H1 (cell line): ENCODE measurements at regions not wholly inside any gene's neighbourhood (a gene's known extent, or its start where the extent isn't known, plus 50 kb on each side); places are given as distances from the start of the nearest gene placed in this dataset.

Experiments
- CTCF ChIA-PET: fragments of 300-600 bp; sonication (Branson Sonifier 250); formaldehyde crosslinking; loops from one replicate; lab custom pipeline; 2021; ENCODE audit not compliant: partially characterized antibody; lab: Charles Lee
- POLR2A ChIA-PET: fragments of 300-600 bp; sonication (Branson Sonifier 250); formaldehyde crosslinking; loops from one replicate; lab custom pipeline; 2021; ENCODE audit warnings: inconsistent platforms; ENCODE audit not compliant: partially characterized antibody; lab: Charles Lee
- DNase-seq, 2 experiments: peaks; one replicate each; pipeline versions ENCODE4 v3.0.0 to v3.0.0-alpha.2; 2010 to 2022; ENCODE audit warnings: low spot score in 2 of 2, low read depth in 1 of 2, mixed read lengths in 1 of 2
- FAIRE-seq: peaks from 2 replicates; lab custom pipeline; 2011; peaks lifted over from hg19 to GRCh38; lab: Jason Lieb, UNC
- H2AFZ ChIP-seq: 2 replicates; pipeline ENCODE4 v1.8.1; 2012; ENCODE audit warnings: low read length, inconsistent platforms
- H2AK5ac ChIP-seq: 2 replicates; pipeline ENCODE4 v1.6.1; 2013; ENCODE audit warnings: low read depth, low read length
- H2BK120ac ChIP-seq: replicated peaks from 2 replicates; pipeline ENCODE3; 2013; ENCODE audit warnings: low read depth, low read length, inconsistent platforms
- H2BK12ac ChIP-seq: 2 replicates; pipeline ENCODE4 v1.6.1; 2013; ENCODE audit warnings: low read depth, low read length
- H2BK15ac ChIP-seq: 2 replicates; pipeline ENCODE4 v1.6.1; 2013; ENCODE audit warnings: low read length
- H2BK20ac ChIP-seq: 2 replicates; pipeline ENCODE4 v1.6.1; 2013; ENCODE audit warnings: low read length
- H2BK5ac ChIP-seq: 2 replicates; pipeline ENCODE4 v1.6.1; 2013; ENCODE audit warnings: low read depth, low read length
- H3K14ac ChIP-seq: 2 replicates; pipeline ENCODE4 v1.6.1; 2013; ENCODE audit warnings: inconsistent platforms; ENCODE audit not compliant: insufficient read length
- H3K18ac ChIP-seq: 2 replicates; pipeline ENCODE4 v1.6.1; 2013; ENCODE audit warnings: low read length; ENCODE audit errors: extremely low read depth
- H3K23ac ChIP-seq: 2 replicates; pipeline ENCODE4 v1.6.1; 2013; ENCODE audit warnings: inconsistent platforms; ENCODE audit not compliant: insufficient read length
- H3K23me2 ChIP-seq: 2 replicates; pipeline ENCODE4 v1.6.1; 2013; ENCODE audit warnings: low read depth, low read length
- H3K27ac ChIP-seq: 2 replicates; pipeline ENCODE4 v1.6.1; 2011; ENCODE audit warnings: low read depth, low read length, inconsistent platforms
- H3K27me3 ChIP-seq, 4 experiments: replicated peaks in 1 of 4; 1 replicate in 1 of 4; 2 replicates in 3 of 4; pipeline versions ENCODE4 v1.6.1 to v1.8.1; 2011 to 2013; ENCODE audit warnings: low read length in 3 of 4, mild to moderate bottlenecking in 3 of 4, inconsistent platforms in 2 of 4, mixed read lengths in 2 of 4, moderate library complexity in 1 of 4; ENCODE audit not compliant: control insufficient read depth in 3 of 4, insufficient read depth in 3 of 4; ENCODE audit errors: extremely low read depth in 1 of 4
- H3K36me3 ChIP-seq, 4 experiments: 2 replicates each; pipeline versions ENCODE4 v1.6.1 to v1.8.1; 2011 to 2013; ENCODE audit warnings: mild to moderate bottlenecking in 4 of 4, low read length in 3 of 4, moderate library complexity in 2 of 4, control low read depth in 1 of 4, inconsistent platforms in 1 of 4; ENCODE audit not compliant: insufficient read depth in 4 of 4, control insufficient read depth in 2 of 4
- H3K4ac ChIP-seq: replicated peaks from 2 replicates; pipeline ENCODE3; 2013; ENCODE audit warnings: low read length, low read depth, mixed read lengths, inconsistent platforms; ENCODE audit not compliant: insufficient read length
- H3K4me1 ChIP-seq, 4 experiments: replicated peaks in 1 of 4; 1 replicate in 1 of 4; 2 replicates in 3 of 4; pipeline versions ENCODE4 v1.6.1 to v1.8.1; 2011 to 2013; ENCODE audit warnings: low read length in 3 of 4, inconsistent platforms in 2 of 4, mixed read lengths in 1 of 4; ENCODE audit not compliant: insufficient read depth in 4 of 4, control insufficient read depth in 3 of 4
- H3K4me2 ChIP-seq, 2 experiments: 2 replicates each; pipeline versions ENCODE4 v1.6.1 to v1.8.1; 2011 to 2013; ENCODE audit warnings: low read depth in 2 of 2, low read length in 2 of 2, control low read depth in 1 of 2, inconsistent platforms in 1 of 2, mild to moderate bottlenecking in 1 of 2; ENCODE audit not compliant: insufficient read depth in 1 of 2
- H3K4me3 ChIP-seq, 4 experiments: fragments of 200-600, 300-600 bp in 1 of 4; sonication (generic), shearing (Covaris generic), sonication (Bioruptor Twin) in 1 of 4; 2 replicates each; pipeline versions ENCODE4 v1.5.1 to v1.8.1; 2011 to 2016; ENCODE audit warnings: low read length in 4 of 4, low read depth in 3 of 4, control low read depth in 2 of 4, inconsistent platforms in 2 of 4, mild to moderate bottlenecking in 2 of 4, mixed read lengths in 1 of 4, moderate library complexity in 1 of 4; ENCODE audit not compliant: insufficient read depth in 2 of 4; ENCODE audit errors: extremely low read depth in 1 of 4
- H3K56ac ChIP-seq: replicated peaks from 2 replicates; pipeline ENCODE3; 2013; ENCODE audit warnings: low read depth, mild to moderate bottlenecking, mixed read lengths, low read length, inconsistent platforms; ENCODE audit not compliant: insufficient read length
- H3K79me1 ChIP-seq: 2 replicates; pipeline ENCODE4 v1.6.1; 2013; ENCODE audit warnings: low read depth, low read length, control low read depth
- H3K79me2 ChIP-seq, 2 experiments: 2 replicates each; pipeline versions ENCODE4 v1.6.1 to v1.8.1; 2012 to 2013; ENCODE audit warnings: low read length in 2 of 2, mild to moderate bottlenecking in 2 of 2, inconsistent platforms in 1 of 2; ENCODE audit not compliant: insufficient read depth in 2 of 2, control insufficient read depth in 1 of 2
- H3K9ac ChIP-seq, 4 experiments: replicated peaks in 1 of 4; 1 replicate in 1 of 4; 2 replicates in 3 of 4; pipeline versions ENCODE4 v1.6.1 to v1.8.1; 2011 to 2013; ENCODE audit warnings: low read depth in 3 of 4, low read length in 3 of 4, control low read depth in 2 of 4, mild to moderate bottlenecking in 2 of 4, moderate library complexity in 2 of 4, inconsistent platforms in 1 of 4; ENCODE audit errors: extremely low read depth in 1 of 4
- H3K9me3 ChIP-seq, 2 experiments: 2 replicates each; pipeline versions ENCODE4 v1.6.1 to v1.8.1; 2012 to 2013; ENCODE audit warnings: mild to moderate bottlenecking in 2 of 2, moderate library complexity in 2 of 2, control low read depth in 1 of 2, inconsistent platforms in 1 of 2, low read depth in 1 of 2, low read length in 1 of 2, mixed read lengths in 1 of 2; ENCODE audit not compliant: insufficient read depth in 2 of 2
- H4K20me1 ChIP-seq, 2 experiments: replicated peaks in 1 of 2; 2 replicates each; pipeline versions ENCODE3 to v1.8.1; 2011 to 2013; ENCODE audit warnings: inconsistent platforms in 2 of 2, low read length in 2 of 2, mild to moderate bottlenecking in 1 of 2; ENCODE audit not compliant: insufficient read depth in 2 of 2, control insufficient read depth in 1 of 2
- H4K5ac ChIP-seq: 2 replicates; pipeline ENCODE4 v1.6.1; 2013; ENCODE audit warnings: low read length, low read depth, mixed read lengths, inconsistent platforms; ENCODE audit not compliant: insufficient read length
- H4K8ac ChIP-seq: 2 replicates; pipeline ENCODE4 v1.8.0; 2013; ENCODE audit warnings: mild to moderate bottlenecking, moderate library complexity, low read length, inconsistent platforms; ENCODE audit not compliant: insufficient read depth; ENCODE audit errors: extremely low read depth
- H4K91ac ChIP-seq: replicated peaks from 2 replicates; pipeline ENCODE3; 2013; ENCODE audit warnings: low read length, mixed read lengths, inconsistent platforms; ENCODE audit not compliant: insufficient read length
- RFX5 ChIP-seq: IDR thresholded peaks from 2 replicates; pipeline ENCODE4 v1.6.1; 2011; ENCODE audit warnings: low read depth, low read length, improper control_type of control experiment, borderline replicate concordance
- ZNF274 ChIP-seq: IDR thresholded peaks from 2 replicates; pipeline ENCODE4 v1.7.0; 2012; ENCODE audit warnings: low read length, borderline replicate concordance; ENCODE audit errors: extremely low read depth
- WGBS, 2 experiments: shearing (Covaris generic) in 1 of 2; methylation state at CpG; one replicate each; pipeline versions ENCODE4 v1.1.6 to v1.1.7; 2013 to 2015; ENCODE audit warnings: low lambda C conversion rate in 2 of 2, mixed read lengths in 2 of 2, inconsistent platforms in 1 of 2, low coverage in 1 of 2, missing lambda C conversion rate in 1 of 2; ENCODE audit not compliant: insufficient replicate concordance in 2 of 2, insufficient coverage in 1 of 2, insufficient read length in 1 of 2; ENCODE audit errors: extremely low coverage in 1 of 2, missing lambda C conversion rate in 1 of 2; 5-methylcytosine and 5-hydroxymethylcytosine counted together
- TF ChIP-seq, protein P1 (sequence below): IDR thresholded peaks from 2 replicates; pipeline ENCODE4 v1.6.1; 2011; ENCODE audit warnings: low read length, improper control_type of control experiment

DNA sequence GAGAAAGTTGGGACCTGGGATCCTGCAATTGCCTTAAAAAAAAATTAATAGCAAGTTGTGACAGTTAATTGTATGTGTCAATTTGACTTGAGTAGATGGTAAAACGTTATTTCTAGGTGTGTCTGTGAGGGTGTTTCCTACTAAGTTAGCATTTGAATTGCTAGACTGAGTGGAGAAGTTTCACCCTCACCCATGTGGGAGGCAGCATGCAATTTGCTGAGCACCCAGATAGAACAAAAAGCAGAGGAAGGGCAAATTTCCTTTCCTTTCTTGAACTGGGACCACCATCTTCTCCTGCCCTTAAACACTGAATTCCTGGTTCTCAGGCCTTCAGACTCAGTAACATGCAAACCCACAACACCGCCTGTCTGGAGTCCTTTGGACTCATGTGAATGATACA, 455.7 kb downstream of the GALR1 start:
- no peak for TF ChIP-seq RFX5
- TF ChIP-seq, protein P1, sequence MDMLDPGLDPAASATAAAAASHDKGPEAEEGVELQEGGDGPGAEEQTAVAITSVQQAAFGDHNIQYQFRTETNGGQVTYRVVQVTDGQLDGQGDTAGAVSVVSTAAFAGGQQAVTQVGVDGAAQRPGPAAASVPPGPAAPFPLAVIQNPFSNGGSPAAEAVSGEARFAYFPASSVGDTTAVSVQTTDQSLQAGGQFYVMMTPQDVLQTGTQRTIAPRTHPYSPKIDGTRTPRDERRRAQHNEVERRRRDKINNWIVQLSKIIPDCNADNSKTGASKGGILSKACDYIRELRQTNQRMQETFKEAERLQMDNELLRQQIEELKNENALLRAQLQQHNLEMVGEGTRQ, result no peak
- TF ChIP-seq ZNF274, result no peak
- H3K79me2 ChIP-seq, result no peaks in the 10 kb centered on the region
- H2BK20ac ChIP-seq, result no peak overlapping the region
- no peak for DNase-seq
- no peak overlapping the region for H3K9ac ChIP-seq
- no peak overlapping the region for H2AFZ ChIP-seq
- no peak overlapping the region for H3K4me2 ChIP-seq
- no peak overlapping the region for H3K4ac ChIP-seq
- no peak overlapping the region for H3K23ac ChIP-seq
- H3K9me3 ChIP-seq, result no peaks in the 10 kb centered on the region
- H3K4me1 ChIP-seq, result no peaks in the 10 kb centered on the region
- H3K27ac ChIP-seq, result no peak overlapping the region
- no peak overlapping the region for H4K5ac ChIP-seq
- no peak overlapping the region for H2BK5ac ChIP-seq
- H4K20me1 ChIP-seq, result no peaks in the 10 kb centered on the region
- no peak overlapping the region for H3K18ac ChIP-seq
- H2BK120ac ChIP-seq, result no peak overlapping the region
- no peaks in the 10 kb centered on the region for H3K36me3 ChIP-seq
- ChIA-PET CTCF (interaction anchor here (0.9 to 1.5 kb wide), 4 partner anchors 11 to 54 kb away, joined by 3 to 4 read pairs (median 4); no protein-coding TSS in a partner anchor), POLR2A (interaction anchor here (0.6 kb wide), 1 partner anchor 884 kb away, joined by 4 read pairs; no protein-coding TSS in a partner anchor)
- no peak overlapping the region for H4K91ac ChIP-seq
- H3K27me3 ChIP-seq, result no peaks in the 10 kb centered on the region; a peak in 1 of 7 replicates
- no peak overlapping the region for H2AK5ac ChIP-seq
- no peaks in the 10 kb centered on the region for H3K79me1 ChIP-seq
- no peak overlapping the region for H2BK15ac ChIP-seq
- H3K4me3 ChIP-seq, result no peak overlapping the region
- H3K56ac ChIP-seq, result no peak overlapping the region
- no peaks in the 10 kb centered on the region for H3K23me2 ChIP-seq
- WGBS, 2 experiments, result 88% methylated on average over 2 of the region's 2 CpGs; no CpG with 5 or more reads in 1 of the 2 experiments
- no peak overlapping the region for H4K8ac ChIP-seq
- H2BK12ac ChIP-seq, result no peak overlapping the region
- no peak for FAIRE-seq
- H3K14ac ChIP-seq, result no peak overlapping the region
